ENCODE measurements at regions not wholly inside any gene's neighbourhood (a gene's known extent, or its start where the extent isn't known, plus 50 kb on each side); places are given as distances from the start of the nearest gene placed in this dataset.

GRCh38 chr15:94600505-94600904 lies 369.1 kb downstream of the MCTP2 start:
- Histone ChIP-seq H3K9ac (ENCODE audit: low read length) (no peak overlapping the region), H4K20me1 (ENCODE audit: insufficient read depth, low read length) (no peaks in the 10 kb centered on the region), H3K79me2 (ENCODE audit: low read length) (no peaks in the 10 kb centered on the region), H3K27ac (ENCODE audit: low read length) (no peak overlapping the region), H3K4me3 (ENCODE audit: low read length) (no peak overlapping the region), H3K4me2 (ENCODE audit: low read depth, low read length) (no peak overlapping the region), H2AFZ (ENCODE audit: low read length) (no peak overlapping the region), H3K9me3 (replicated peaks; ENCODE audit: insufficient read depth, low read length) (no peaks in the 10 kb centered on the region), H3F3A (ENCODE audit: insufficient read depth, low read length) (no peaks in the 10 kb centered on the region), H3K9me2 (replicated peaks; ENCODE audit: insufficient read depth, low read length) (no peaks in the 10 kb centered on the region), H3K27me3 (replicated peaks; ENCODE audit: insufficient read depth, low read length) (no peaks in the 10 kb centered on the region), H3K4me1 (ENCODE audit: low read length) (no peaks in the 10 kb centered on the region), H3K36me3 (replicated peaks; ENCODE audit: insufficient read depth, low read length) (no peaks in the 10 kb centered on the region)
- no peak for DNase-seq
- TF ChIP-seq EZH2 (optimal IDR thresholded peaks at IDR 0.05; ENCODE audit: low read depth, low read length): no peak
- TF ChIP-seq, protein P1, sequence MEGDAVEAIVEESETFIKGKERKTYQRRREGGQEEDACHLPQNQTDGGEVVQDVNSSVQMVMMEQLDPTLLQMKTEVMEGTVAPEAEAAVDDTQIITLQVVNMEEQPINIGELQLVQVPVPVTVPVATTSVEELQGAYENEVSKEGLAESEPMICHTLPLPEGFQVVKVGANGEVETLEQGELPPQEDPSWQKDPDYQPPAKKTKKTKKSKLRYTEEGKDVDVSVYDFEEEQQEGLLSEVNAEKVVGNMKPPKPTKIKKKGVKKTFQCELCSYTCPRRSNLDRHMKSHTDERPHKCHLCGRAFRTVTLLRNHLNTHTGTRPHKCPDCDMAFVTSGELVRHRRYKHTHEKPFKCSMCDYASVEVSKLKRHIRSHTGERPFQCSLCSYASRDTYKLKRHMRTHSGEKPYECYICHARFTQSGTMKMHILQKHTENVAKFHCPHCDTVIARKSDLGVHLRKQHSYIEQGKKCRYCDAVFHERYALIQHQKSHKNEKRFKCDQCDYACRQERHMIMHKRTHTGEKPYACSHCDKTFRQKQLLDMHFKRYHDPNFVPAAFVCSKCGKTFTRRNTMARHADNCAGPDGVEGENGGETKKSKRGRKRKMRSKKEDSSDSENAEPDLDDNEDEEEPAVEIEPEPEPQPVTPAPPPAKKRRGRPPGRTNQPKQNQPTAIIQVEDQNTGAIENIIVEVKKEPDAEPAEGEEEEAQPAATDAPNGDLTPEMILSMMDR (IDR thresholded peaks at IDR 0.05; ENCODE audit: low read length): no peak
- no peak for TF ChIP-seq EZH2phosphoT487 (IDR thresholded peaks at IDR 0.05; ENCODE audit: low read length)

- Histone ChIP-seq H2AFZ (ENCODE audit: low read length) (no peak overlapping the region), H3K9me2 (replicated peaks; ENCODE audit: insufficient read depth, low read length) (no peaks in the 10 kb centered on the region), H3F3A (ENCODE audit: insufficient read depth, low read length) (no peaks in the 10 kb centered on the region), H3K4me1 (ENCODE audit: low read length) (no peaks in the 10 kb centered on the region), H3K79me2 (ENCODE audit: low read length) (no peaks in the 10 kb centered on the region), H3K27me3 (replicated peaks; ENCODE audit: insufficient read depth, low read length) (no peaks in the 10 kb centered on the region), H3K27ac (ENCODE audit: low read length) (no peak overlapping the region), H4K20me1 (ENCODE audit: insufficient read depth, low read length) (no peaks in the 10 kb centered on the region), H3K9me3 (replicated peaks; ENCODE audit: insufficient read depth, low read length) (no peaks in the 10 kb centered on the region), H3K36me3 (replicated peaks; ENCODE audit: insufficient read depth, low read length) (no peaks in the 10 kb centered on the region), H3K4me3 (ENCODE audit: low read length) (no peak overlapping the region), H3K9ac (ENCODE audit: low read length) (no peak overlapping the region), H3K4me2 (ENCODE audit: low read depth, low read length) (no peak overlapping the region)
- DNase-seq: no peak
- TF ChIP-seq EZH2phosphoT487 (IDR thresholded peaks at IDR 0.05; ENCODE audit: low read length) (no peak), EZH2 (optimal IDR thresholded peaks at IDR 0.05; ENCODE audit: low read depth, low read length) (no peak)
- TF ChIP-seq, protein P1 (IDR thresholded peaks at IDR 0.05; ENCODE audit: low read length): no peak
These were observed 371.6 kb downstream of the MCTP2 start for GRCh38 chr15:94602754-94603470.

GRCh38 chr15:94606286-94606685 lies 374.9 kb downstream of the MCTP2 start:
- Histone ChIP-seq H3K9ac (ENCODE audit: low read length) (no peak overlapping the region), H3F3A (ENCODE audit: insufficient read depth, low read length) (no peaks in the 10 kb centered on the region), H3K27ac (ENCODE audit: low read length) (no peak overlapping the region), H4K20me1 (ENCODE audit: insufficient read depth, low read length) (no peaks in the 10 kb centered on the region), H3K9me3 (replicated peaks; ENCODE audit: insufficient read depth, low read length) (no peaks in the 10 kb centered on the region), H3K4me3 (ENCODE audit: low read length) (no peak overlapping the region), H3K36me3 (replicated peaks; ENCODE audit: insufficient read depth, low read length) (no peaks in the 10 kb centered on the region), H3K27me3 (replicated peaks; ENCODE audit: insufficient read depth, low read length) (no peaks in the 10 kb centered on the region), H3K4me1 (ENCODE audit: low read length) (no peaks in the 10 kb centered on the region), H3K9me2 (replicated peaks; ENCODE audit: insufficient read depth, low read length) (no peaks in the 10 kb centered on the region), H3K4me2 (ENCODE audit: low read depth, low read length) (no peak overlapping the region), H3K79me2 (ENCODE audit: low read length) (no peaks in the 10 kb centered on the region), H2AFZ (ENCODE audit: low read length) (no peak overlapping the region)
- no peak for TF ChIP-seq EZH2phosphoT487 (IDR thresholded peaks at IDR 0.05; ENCODE audit: low read length)
- TF ChIP-seq, protein P1 (IDR thresholded peaks at IDR 0.05; ENCODE audit: low read length): no peak
- TF ChIP-seq EZH2 (optimal IDR thresholded peaks at IDR 0.05; ENCODE audit: low read depth, low read length): no peak
- DNase-seq: no peak

Measured in MM.1S (cell line).